GM20000 (cell line): ENCODE measurements at regions not wholly inside any gene's neighbourhood (a gene's known extent, or its start where the extent isn't known, plus 50 kb on each side); places are given as distances from the start of the nearest gene placed in this dataset.
"Not testable (repeated sequence)": the region's sequence is repeated elsewhere in the genome, so short reads cannot be mapped to it uniquely, and the experiment has no call there.

ENCODE experiments used
- DNase-seq: peaks from one replicate; pipeline ENCODE4 v3.0.0; 2012; ENCODE audit warnings: low spot score
- CTCF ChIP-seq: IDR thresholded peaks from 2 replicates; pipeline ENCODE4 v1.5.1; 2012; ENCODE audit warnings: mild to moderate bottlenecking, control low read depth; ENCODE audit errors: extremely low read depth, missing control alignments

GRCh38 chr7:145729691-145730090 is 386.9 kb upstream of the CNTNAP2 start:
- DNase-seq = no peak
- no peak for TF ChIP-seq CTCF

- DNase-seq = no peak
Measured at GRCh38 chr7:145718129-145718528, 398.5 kb upstream of the CNTNAP2 start.

GRCh38 chr7:145700488-145700887 is 416.1 kb upstream of the CNTNAP2 start:
- TF ChIP-seq CTCF = no peak
- DNase-seq = no peak

More at GRCh38 chr7:145718129-145718528, 398.5 kb upstream of the CNTNAP2 start:
- no peak for TF ChIP-seq CTCF

GRCh38 chr7:145698526-145699262 is 417.9 kb upstream of the CNTNAP2 start:
- TF ChIP-seq CTCF = no peak
- DNase-seq = peak; percentile 13

- not testable (repeated sequence) for DNase-seq
Measured at GRCh38 chr7:145697412-145698107, 419.0 kb upstream of the CNTNAP2 start.

GRCh38 chr7:145696071-145696470 is 420.5 kb upstream of the CNTNAP2 start:
- no peak for DNase-seq
- TF ChIP-seq CTCF = no peak

GRCh38 chr7:145692237-145692950 is 424.2 kb upstream of the CNTNAP2 start:
- TF ChIP-seq CTCF = no peak
- DNase-seq = no peak
